ENCODE measurements at regions not wholly inside any gene's neighbourhood (a gene's known extent, or its start where the extent isn't known, plus 50 kb on each side); places are given as distances from the start of the nearest gene placed in this dataset.

DNA sequence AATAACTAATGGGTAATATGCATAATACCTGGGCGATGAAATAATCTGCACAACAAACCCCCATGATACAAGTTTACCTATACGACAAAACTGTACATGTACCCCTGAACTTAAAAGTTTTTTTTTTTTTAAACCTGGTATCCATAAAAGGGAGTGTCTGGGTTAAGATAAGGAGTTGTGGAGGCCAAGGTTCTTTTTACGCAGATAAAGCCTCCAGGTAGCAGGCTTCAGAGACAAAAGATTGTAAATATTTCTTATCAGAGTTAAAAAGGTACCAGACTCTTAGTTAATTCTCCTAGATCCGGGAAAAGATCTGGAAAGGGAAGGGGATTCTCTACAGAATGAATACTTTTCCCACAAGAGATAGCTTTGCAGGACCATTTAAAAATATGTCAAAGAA, 259.4 kb upstream of the SSTR1 start:
- CTCF ChIA-PET: no interaction called here
- Mint-ChIP-seq H3K4me3 (no peak overlapping the region), H3K27ac (no peak overlapping the region), H3K4me1 (ENCODE audit: low read depth) (no peaks in the 10 kb centered on the region), H3K27me3 (no peaks in the 10 kb centered on the region), H3K36me3 (peaks cover 2% of the 10 kb centered on the region), H3K9me3 (peaks cover 38% of the 10 kb centered on the region)
- POLR2A ChIA-PET: no interaction called here
- intact Hi-C loops (cut with micrococcal nuclease): no loop called here
- no peak for DNase-seq

DNA sequence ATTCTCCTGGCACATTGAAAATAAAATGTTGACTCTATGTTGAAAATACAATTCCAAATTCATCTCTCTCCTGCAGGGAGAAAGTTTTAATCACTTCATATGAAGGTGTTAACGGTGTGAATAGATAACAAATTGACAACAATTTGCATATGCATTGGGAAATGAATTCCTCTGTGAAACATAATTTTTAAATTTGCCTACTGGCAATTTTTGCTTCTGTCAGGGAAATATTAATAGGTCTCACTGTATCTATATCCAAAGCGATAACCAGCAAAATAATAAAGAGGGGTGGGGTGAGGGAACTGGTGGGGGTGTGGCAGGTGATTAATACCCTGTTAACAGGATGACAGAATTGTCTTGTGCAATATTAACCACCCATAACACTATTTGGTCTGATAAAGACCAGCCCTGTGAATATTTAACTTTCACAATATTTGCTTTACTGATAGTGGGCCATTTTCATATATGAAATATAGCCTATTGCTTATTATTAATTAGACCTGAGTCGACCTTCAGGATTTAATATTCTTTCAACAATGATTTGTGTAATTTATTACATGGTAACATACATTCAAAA, 239.0 kb upstream of the SSTR1 start:
- Mint-ChIP-seq H3K4me3 (no peak overlapping the region), H3K4me1 (ENCODE audit: low read depth) (no peaks in the 10 kb centered on the region), H3K36me3 (no peaks in the 10 kb centered on the region), H3K27ac (no peak overlapping the region), H3K27me3 (peaks cover 1% of the 10 kb centered on the region), H3K9me3 (no peaks in the 10 kb centered on the region)
- no peak for DNase-seq
- intact Hi-C loops (cut with micrococcal nuclease): no loop called here
- ChIA-PET CTCF (interaction anchor here (0.9 kb wide), 1 partner anchor 17 kb away, joined by 4 read pairs; no protein-coding TSS in a partner anchor), POLR2A (no interaction called here)

DNA sequence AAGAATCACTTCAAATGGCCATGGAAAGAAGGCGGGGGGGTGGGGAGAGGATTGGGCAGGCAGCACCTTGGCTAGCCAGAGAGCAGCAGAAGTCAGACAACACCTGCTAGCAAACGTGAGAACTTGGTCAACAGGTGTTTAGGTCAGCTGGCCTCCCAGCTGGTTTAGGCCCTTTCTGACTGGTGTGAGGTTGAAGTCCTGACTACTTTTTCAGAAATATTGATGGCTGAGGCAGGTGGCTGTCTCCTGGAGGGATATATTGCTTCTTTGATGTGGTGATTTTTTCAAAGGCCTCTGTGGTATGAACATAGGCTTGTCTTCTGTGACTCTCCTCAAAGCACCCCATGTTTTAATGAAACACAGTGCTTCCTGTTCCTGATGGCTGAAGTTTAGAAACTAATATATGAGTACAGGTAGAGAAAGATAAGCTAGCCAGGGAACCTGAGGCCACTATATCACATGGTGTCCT, 238.2 kb upstream of the SSTR1 start:
- no peaks in the 10 kb centered on the region for H3K9me3 Mint-ChIP-seq
- H3K27me3 Mint-ChIP-seq: peaks cover 3% of the 10 kb centered on the region
- H3K4me1 Mint-ChIP-seq (ENCODE audit: low read depth): no peaks in the 10 kb centered on the region
- no peak overlapping the region for H3K4me3 Mint-ChIP-seq
- H3K27ac Mint-ChIP-seq: no peak overlapping the region
- H3K36me3 Mint-ChIP-seq: no peaks in the 10 kb centered on the region
- CTCF ChIA-PET: interaction anchor here (0.9 kb wide), 1 partner anchor 17 kb away, joined by 4 read pairs; no protein-coding TSS in a partner anchor
- POLR2A ChIA-PET: no interaction called here
- no peak for DNase-seq
- intact Hi-C loops (cut with micrococcal nuclease): no loop called here

DNA sequence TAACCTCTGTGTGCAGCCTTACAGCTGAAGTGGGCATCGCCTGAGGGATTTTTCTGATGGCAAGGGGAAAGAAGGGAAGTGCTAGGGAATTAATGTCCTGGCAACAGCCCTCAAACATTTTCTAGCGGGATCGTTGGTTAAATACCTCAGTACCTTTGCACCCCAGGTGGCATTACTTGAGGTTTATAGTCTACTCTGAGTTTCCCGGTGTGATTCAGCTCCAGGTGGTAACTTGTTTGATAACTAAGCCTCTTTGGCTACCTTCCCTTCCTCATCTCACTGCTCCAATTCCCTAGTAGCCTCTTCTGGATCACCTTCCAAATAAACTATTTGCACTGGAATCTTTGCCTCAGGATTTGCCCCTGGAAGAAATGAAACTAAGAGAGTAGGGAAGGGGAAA, 237.0 kb upstream of the SSTR1 start:
- Mint-ChIP-seq H3K9me3 (no peaks in the 10 kb centered on the region), H3K36me3 (no peaks in the 10 kb centered on the region), H3K4me1 (ENCODE audit: low read depth) (no peaks in the 10 kb centered on the region), H3K27me3 (peaks cover 13% of the 10 kb centered on the region), H3K4me3 (no peak overlapping the region), H3K27ac (no peak overlapping the region)
- ChIA-PET POLR2A (no interaction called here), CTCF (no interaction called here)
- DNase-seq: no peak
- intact Hi-C loops (cut with micrococcal nuclease): no loop called here

DNA sequence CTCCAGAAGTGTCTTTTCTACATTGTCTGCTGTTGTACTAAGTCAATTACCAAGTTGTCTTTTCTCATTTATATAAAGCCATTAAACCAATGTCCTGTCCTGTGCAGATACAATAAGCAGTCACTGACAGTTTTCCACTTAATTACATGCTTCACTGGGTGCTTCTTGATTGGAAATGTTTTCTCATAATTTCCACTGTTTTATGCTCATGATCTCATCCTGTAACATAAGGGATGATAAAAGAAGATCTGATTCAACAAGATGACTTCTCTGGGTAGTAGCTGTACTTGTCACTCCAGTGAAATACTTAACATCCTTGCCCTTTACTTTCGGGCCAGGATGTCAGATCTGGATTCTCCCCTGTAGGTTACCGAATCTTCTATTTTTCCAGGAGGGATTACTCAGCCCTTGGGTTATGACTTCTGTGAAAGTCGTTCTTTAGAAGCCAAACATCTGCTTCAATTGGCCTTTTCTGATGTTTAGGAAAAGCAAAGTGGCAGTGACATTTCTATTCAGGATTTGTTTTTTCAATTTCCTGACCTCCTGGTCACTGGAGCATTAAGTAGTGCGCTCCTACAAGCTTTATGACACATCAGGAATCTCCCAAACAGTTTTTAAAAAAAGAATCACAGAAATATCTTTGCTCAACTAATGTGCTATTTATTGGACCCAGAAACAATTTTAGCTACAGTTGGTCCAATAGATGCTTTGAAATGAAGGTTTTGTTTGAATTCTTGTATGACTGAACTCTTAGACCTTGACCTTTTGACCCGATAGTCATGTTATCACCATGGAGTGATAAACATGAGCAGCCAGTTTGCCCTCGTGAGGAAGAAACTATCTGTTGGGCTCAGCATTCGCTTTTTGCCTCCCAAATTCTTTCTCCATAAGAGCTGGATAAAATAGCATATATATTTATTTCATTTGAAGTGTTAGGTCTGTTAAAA, 234.5 kb upstream of the SSTR1 start:
- Mint-ChIP-seq H3K27ac (no peak overlapping the region), H3K4me3 (no peak overlapping the region), H3K36me3 (no peaks in the 10 kb centered on the region), H3K4me1 (ENCODE audit: low read depth) (no peaks in the 10 kb centered on the region), H3K9me3 (no peaks in the 10 kb centered on the region), H3K27me3 (peaks cover 13% of the 10 kb centered on the region)
- DNase-seq: no peak
- intact Hi-C loops (cut with micrococcal nuclease): no loop called here
- CTCF ChIA-PET: no interaction called here
- POLR2A ChIA-PET: interaction anchor here (0.7 kb wide), 1 partner anchor 31 kb away, joined by 3 read pairs; no protein-coding TSS in a partner anchor

DNA sequence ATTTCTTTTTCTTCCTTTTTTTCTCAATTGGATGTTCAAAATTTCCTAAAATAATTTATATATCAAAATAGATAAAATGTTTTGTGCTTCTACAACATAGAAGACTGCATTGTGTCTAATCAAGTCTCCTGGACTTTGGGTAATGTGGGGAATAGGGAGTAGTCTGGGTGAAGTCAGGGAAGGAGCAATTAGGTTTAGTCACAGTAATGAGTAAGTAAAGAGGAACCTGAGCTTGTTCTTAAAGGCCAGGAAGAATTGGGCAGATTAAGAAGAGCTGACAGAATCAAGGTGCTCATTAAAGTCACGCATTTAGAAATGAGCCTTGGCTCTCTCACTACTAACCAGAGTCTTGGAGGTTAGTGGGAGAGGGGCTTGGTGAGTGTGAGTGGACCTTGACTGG, 233.3 kb upstream of the SSTR1 start:
- H3K27ac Mint-ChIP-seq: no peak overlapping the region
- no peaks in the 10 kb centered on the region for H3K4me1 Mint-ChIP-seq (ENCODE audit: low read depth)
- peaks cover 13% of the 10 kb centered on the region for H3K27me3 Mint-ChIP-seq
- no peak overlapping the region for H3K4me3 Mint-ChIP-seq
- no peaks in the 10 kb centered on the region for H3K36me3 Mint-ChIP-seq
- DNase-seq: no peak
- ChIA-PET POLR2A (no interaction called here), CTCF (interaction anchor here (0.5 kb wide), 1 partner anchor 12 kb away, joined by 3 read pairs; no protein-coding TSS in a partner anchor)
- intact Hi-C loops (cut with micrococcal nuclease): no loop called here
- no peaks in the 10 kb centered on the region for H3K9me3 Mint-ChIP-seq

DNA sequence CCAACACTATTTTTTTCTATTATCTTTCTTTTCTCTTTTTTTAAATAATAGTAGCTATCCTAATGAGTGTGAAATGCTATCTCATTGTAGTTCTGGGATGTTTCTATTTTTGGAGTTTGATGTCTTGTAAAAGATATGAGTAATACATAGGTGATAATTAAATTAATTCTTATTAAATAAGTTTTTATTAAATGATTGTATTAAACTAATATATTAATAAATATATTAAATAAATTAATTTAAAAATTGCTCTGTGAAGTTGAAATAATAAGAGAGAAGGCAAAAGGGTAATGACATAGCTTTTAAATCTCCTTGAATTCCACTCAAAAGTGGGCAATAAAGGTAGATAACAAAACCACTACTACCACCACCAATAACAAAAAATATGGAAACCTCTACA, 230.2 kb upstream of the SSTR1 start:
- Mint-ChIP-seq H3K27ac (no peak overlapping the region), H3K4me1 (ENCODE audit: low read depth) (no peaks in the 10 kb centered on the region), H3K36me3 (peaks cover 1% of the 10 kb centered on the region), H3K27me3 (peaks cover 13% of the 10 kb centered on the region), H3K9me3 (peaks cover 13% of the 10 kb centered on the region), H3K4me3 (no peak overlapping the region)
- no peak for DNase-seq
- ChIA-PET POLR2A (no interaction called here), CTCF (interaction anchor here (1.0 kb wide), 1 partner anchor 9 kb away, joined by 5 read pairs; no protein-coding TSS in a partner anchor)
- intact Hi-C loops (cut with micrococcal nuclease): no loop called here

DNA sequence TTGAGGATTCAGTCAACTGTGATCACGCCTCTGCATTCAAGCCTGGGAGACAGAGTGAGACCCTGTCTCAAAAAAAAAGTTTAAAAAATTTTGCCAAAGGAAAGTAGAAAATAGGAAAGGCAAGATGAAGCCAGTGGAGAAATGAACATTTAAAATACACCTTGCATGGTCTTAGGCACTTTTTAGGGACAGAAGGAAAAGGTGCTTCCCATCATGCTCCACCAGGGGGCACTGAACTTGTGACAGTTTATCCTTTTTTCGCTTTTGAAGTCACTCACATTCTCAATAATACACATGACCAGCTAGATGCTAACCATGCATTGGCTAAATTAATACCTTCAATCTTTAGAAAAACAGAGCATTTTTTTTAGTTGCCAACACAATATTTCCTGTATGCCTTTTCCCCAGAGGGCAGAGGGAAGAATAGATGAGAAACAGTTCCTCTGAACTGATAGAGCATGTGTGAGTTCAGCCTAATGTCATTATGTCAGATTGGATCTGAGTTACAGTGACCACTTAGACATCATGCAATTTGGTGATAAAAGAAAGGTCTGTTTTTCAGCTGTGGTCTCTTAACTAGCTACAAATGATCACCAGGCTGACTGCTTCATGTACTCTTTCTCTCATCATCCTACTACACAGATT, 221.8 kb upstream of the SSTR1 start:
- ChIA-PET CTCF (interaction anchor here (0.6 to 2.6 kb wide), 15 partner anchors 9 to 581 kb away, joined by 3 to 26 read pairs (median 4); partner anchors contain the start of gene SSTR1), POLR2A (no interaction called here)
- no peaks in the 10 kb centered on the region for H3K27me3 Mint-ChIP-seq
- peak; percentile 63 for DNase-seq
- H3K27ac Mint-ChIP-seq: no peak overlapping the region
- intact Hi-C loops (cut with micrococcal nuclease): loop anchor here (1.0 to 10.0 kb wide), 3 partner anchors 86 to 211 kb away; no protein-coding TSS in a partner anchor
- H3K9me3 Mint-ChIP-seq: peaks cover 7% of the 10 kb centered on the region
- H3K36me3 Mint-ChIP-seq: peaks cover 1% of the 10 kb centered on the region
- no peak overlapping the region for H3K4me3 Mint-ChIP-seq
- H3K4me1 Mint-ChIP-seq (ENCODE audit: low read depth): no peaks in the 10 kb centered on the region

DNA sequence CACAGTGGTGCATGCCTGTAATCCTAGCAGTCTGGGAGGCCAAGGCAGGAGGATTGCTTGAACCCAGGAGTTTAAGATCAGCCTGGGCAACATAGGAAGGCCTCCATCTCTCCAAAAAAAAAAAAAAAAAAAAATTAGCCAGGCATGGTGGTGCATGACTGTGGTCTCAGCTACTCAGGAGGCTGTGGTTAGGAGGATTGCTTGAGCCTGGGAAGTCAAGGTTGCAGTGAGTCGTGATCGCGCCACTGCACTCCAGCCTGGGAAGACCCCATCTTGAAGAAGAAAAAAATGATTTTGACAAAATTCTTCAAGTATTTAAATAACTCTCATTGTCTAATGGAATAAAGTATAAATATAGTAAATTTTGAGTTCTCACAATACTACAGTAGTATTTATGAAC, 219.2 kb upstream of the SSTR1 start:
- CTCF ChIA-PET: no interaction called here
- no peak for DNase-seq
- no peaks in the 10 kb centered on the region for H3K9me3 Mint-ChIP-seq
- no peak overlapping the region for H3K4me3 Mint-ChIP-seq
- no peaks in the 10 kb centered on the region for H3K27me3 Mint-ChIP-seq
- intact Hi-C loops (cut with micrococcal nuclease): loop anchor here (5.0 to 10.0 kb wide), 2 partner anchors 84 to 146 kb away; no protein-coding TSS in a partner anchor
- no peaks in the 10 kb centered on the region for H3K36me3 Mint-ChIP-seq
- no peak overlapping the region for H3K27ac Mint-ChIP-seq
- H3K4me1 Mint-ChIP-seq (ENCODE audit: low read depth): no peaks in the 10 kb centered on the region
- POLR2A ChIA-PET: no interaction called here

DNA sequence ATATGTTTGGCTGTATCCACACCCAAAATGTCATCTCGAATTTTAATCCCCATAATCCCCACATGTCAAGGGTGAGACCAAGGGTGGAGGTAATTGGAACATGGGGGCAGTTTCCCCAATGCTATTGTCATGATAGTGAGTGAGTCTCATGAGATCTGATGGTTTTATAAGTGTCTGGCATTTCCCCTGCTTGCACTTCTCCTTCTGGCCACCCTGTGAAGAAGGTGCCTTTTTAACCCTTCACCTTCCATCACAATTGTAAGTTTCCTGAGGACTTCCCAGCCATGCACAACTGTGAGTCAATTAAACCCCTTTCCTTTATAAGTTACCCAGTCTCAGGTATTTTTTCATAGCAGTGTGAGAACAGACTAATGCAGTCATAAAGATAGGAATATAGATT, 216.7 kb upstream of the SSTR1 start:
- Mint-ChIP-seq H3K4me1 (ENCODE audit: low read depth) (no peaks in the 10 kb centered on the region), H3K27me3 (no peaks in the 10 kb centered on the region), H3K36me3 (no peaks in the 10 kb centered on the region), H3K9me3 (no peaks in the 10 kb centered on the region), H3K27ac (no peak overlapping the region), H3K4me3 (no peak overlapping the region)
- POLR2A ChIA-PET: no interaction called here
- no peak for DNase-seq
- CTCF ChIA-PET: no interaction called here
- intact Hi-C loops (cut with micrococcal nuclease): no loop called here

DNA sequence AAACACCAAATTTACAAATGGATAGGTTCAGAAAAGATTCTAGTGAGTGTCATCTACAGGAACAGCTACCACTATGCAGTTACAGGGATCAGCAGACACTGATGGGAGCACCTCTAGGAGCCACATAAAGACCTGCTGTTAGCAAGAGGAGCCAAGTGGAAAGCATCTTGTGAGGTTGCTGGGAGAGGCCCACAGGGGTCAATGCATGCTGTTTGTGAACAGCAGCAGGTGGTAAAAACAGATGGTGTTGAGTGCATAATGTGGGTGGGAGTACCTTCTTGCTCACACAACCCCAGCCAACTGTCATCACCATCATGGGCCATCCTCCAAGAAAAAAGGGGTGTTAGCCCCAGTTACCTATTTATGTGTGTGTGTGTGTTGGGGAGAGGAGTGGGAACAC, 215.2 kb upstream of the SSTR1 start:
- Mint-ChIP-seq H3K27me3 (no peaks in the 10 kb centered on the region), H3K27ac (no peak overlapping the region), H3K4me1 (ENCODE audit: low read depth) (no peaks in the 10 kb centered on the region), H3K9me3 (no peaks in the 10 kb centered on the region), H3K4me3 (no peak overlapping the region), H3K36me3 (no peaks in the 10 kb centered on the region)
- ChIA-PET POLR2A (no interaction called here), CTCF (no interaction called here)
- intact Hi-C loops (cut with micrococcal nuclease): no loop called here
- no peak for DNase-seq

DNA sequence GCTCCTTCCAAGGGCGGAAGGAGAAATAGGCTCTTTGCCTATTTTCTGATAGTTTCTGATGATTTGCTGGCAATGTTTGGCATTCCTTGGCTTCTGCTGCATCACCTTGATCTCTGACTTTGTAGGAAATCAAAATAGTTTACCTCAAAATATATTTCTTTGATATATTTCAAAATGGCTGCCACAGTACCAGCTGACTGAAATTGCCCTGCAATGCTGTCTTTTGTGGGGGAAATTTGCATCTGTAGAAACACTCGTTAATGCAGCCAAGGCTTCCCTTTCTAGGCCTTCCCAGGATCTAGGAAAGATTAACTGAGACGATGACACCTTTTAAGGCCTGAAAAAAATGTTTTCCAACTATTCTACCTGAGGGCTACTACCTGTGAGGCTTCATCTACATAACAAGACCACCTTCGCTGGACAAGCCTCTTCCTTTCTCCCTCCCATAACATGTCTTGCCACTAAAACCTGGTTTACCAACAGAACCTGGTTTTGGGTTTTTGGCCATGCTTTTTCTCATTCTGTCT, 212.8 kb upstream of the SSTR1 start:
- Mint-ChIP-seq H3K27ac (no peak overlapping the region), H3K4me1 (ENCODE audit: low read depth) (no peaks in the 10 kb centered on the region), H3K4me3 (no peak overlapping the region), H3K9me3 (no peaks in the 10 kb centered on the region), H3K36me3 (no peaks in the 10 kb centered on the region), H3K27me3 (no peaks in the 10 kb centered on the region)
- ChIA-PET POLR2A (no interaction called here), CTCF (interaction anchor here (1.2 kb wide), 1 partner anchor 9 kb away, joined by 4 read pairs; no protein-coding TSS in a partner anchor)
- intact Hi-C loops (cut with micrococcal nuclease): no loop called here
- DNase-seq: no peak

Measured in activated CD4-positive, alpha-beta memory T cell treated with anti-CD3 and anti-CD28 coated beads for 36 hours (primary cell).